RWPE1 (cell line): ENCODE measurements at regions not wholly inside any gene's neighbourhood (a gene's known extent, or its start where the extent isn't known, plus 50 kb on each side); places are given as distances from the start of the nearest gene placed in this dataset.

ENCODE experiments used
- CTCF ChIA-PET: fragments of 350-600 bp; sonication (Branson Sonifier 250); formaldehyde crosslinking; extraction: SDS; loops from one replicate; lab custom pipeline; 2021; lab: Yijun Ruan, JAX
- POLR2A ChIA-PET: fragments of 400-600 bp; formaldehyde crosslinking; extraction: SDS; loops from one replicate; lab custom pipeline; 2020; ENCODE audit warnings: antibody characterized with exemption; ENCODE audit not compliant: low non-redundant PET; lab: Yijun Ruan, JAX
- DNase-seq: peaks from one replicate; pipeline ENCODE4 v3.0.0; 2012; ENCODE audit warnings: low spot score
- H3K27ac ChIP-seq: fragments of 450-650 bp; 2 replicates; pipeline ENCODE4 v1.5.1; 2017
- TF ChIP-seq, protein P1 (sequence below): fragments of 450-650 bp; conservative IDR thresholded peaks from 2 replicates; pipeline ENCODE4 v1.5.1; 2017; ENCODE audit warnings: low read depth, mild to moderate bottlenecking

DNA sequence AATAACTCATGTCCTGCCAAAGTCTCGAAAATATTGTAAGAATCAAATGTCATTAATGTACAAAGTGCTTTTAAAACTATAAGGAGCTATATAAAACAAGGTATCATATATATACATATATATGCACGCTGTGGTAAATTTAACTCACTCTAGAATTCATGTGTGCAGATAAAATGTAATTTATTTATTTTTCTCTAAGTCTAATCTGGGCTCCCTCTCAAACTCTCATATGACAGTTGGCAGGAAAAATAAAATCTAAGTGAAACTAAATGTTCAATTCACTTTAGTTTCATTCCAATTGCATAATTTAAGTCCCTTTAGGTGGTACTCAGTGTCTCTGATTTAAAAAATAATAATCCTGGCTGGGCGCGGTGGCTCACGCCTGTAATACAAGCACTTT, 372.0 kb upstream of the DAB1 start:
- TF ChIP-seq, protein P1, sequence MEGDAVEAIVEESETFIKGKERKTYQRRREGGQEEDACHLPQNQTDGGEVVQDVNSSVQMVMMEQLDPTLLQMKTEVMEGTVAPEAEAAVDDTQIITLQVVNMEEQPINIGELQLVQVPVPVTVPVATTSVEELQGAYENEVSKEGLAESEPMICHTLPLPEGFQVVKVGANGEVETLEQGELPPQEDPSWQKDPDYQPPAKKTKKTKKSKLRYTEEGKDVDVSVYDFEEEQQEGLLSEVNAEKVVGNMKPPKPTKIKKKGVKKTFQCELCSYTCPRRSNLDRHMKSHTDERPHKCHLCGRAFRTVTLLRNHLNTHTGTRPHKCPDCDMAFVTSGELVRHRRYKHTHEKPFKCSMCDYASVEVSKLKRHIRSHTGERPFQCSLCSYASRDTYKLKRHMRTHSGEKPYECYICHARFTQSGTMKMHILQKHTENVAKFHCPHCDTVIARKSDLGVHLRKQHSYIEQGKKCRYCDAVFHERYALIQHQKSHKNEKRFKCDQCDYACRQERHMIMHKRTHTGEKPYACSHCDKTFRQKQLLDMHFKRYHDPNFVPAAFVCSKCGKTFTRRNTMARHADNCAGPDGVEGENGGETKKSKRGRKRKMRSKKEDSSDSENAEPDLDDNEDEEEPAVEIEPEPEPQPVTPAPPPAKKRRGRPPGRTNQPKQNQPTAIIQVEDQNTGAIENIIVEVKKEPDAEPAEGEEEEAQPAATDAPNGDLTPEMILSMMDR = no peak
- no peak for DNase-seq
- POLR2A ChIA-PET = no interaction called here
- H3K27ac ChIP-seq = no peak overlapping the region
- CTCF ChIA-PET = no interaction called here

- ChIA-PET POLR2A (no interaction called here), CTCF (no interaction called here)
- H3K27ac ChIP-seq = no peak overlapping the region
- no peak for DNase-seq
- TF ChIP-seq, protein P1 = no peak
These were observed 370.2 kb upstream of the DAB1 start for GRCh38 chr1:57794078-57794477.

GRCh38 chr1:57791497-57791896, 367.6 kb upstream of the DAB1 start:
- no peak overlapping the region for H3K27ac ChIP-seq
- no peak for DNase-seq
- POLR2A ChIA-PET = no interaction called here
- TF ChIP-seq, protein P1 = no peak
- CTCF ChIA-PET = no interaction called here

DNA sequence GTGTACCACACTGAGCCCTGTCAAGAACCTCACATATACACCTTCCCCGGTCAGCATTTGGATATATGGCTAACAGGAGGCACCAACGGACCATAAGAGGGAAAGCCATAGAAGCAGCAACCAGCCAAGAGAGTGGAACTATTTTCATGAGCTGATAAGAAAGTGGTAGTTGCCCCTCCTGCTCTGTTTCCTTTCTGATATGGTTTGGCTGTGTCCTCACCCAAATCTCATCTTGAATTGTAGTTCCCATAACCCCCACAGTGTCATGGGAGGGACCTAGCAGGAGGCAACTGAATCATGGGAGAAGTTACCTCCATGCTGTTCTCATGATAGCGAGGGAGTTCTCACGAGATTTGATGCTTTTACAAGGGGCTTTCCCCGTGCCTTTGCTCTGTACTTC, 366.1 kb upstream of the DAB1 start:
- POLR2A ChIA-PET = no interaction called here
- TF ChIP-seq, protein P1 = no peak
- no peak for DNase-seq
- no peak overlapping the region for H3K27ac ChIP-seq
- CTCF ChIA-PET = no interaction called here

- CTCF ChIA-PET = no interaction called here
- H3K27ac ChIP-seq = no peak overlapping the region
- DNase-seq = no peak
- TF ChIP-seq, protein P1 = no peak
- POLR2A ChIA-PET = no interaction called here
These were observed 364.5 kb upstream of the DAB1 start for GRCh38 chr1:57788313-57788712.

GRCh38 chr1:57784356-57784755, 360.5 kb upstream of the DAB1 start:
- POLR2A ChIA-PET = no interaction called here
- no peak overlapping the region for H3K27ac ChIP-seq
- CTCF ChIA-PET = no interaction called here
- TF ChIP-seq, protein P1 = no peak
- no peak for DNase-seq

DNA sequence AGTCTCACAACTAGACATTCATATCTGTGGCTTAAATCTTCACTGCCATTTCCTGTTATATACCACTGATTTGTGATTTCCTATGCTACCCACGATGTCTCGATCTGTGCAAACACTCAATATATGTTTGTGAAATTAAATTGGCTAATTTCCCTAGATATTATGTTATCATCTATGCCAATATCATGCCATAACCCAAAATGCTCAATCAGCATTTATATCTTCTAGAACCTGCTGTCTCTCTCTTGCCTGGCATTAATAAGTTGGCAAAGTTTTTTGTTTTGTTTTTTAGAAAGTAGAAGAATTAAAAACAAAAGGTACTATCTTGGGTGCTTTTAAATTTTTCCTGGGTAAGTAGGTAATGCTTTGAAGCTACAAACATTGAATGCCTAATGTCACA, 358.5 kb upstream of the DAB1 start:
- no peak overlapping the region for H3K27ac ChIP-seq
- ChIA-PET CTCF (no interaction called here), POLR2A (no interaction called here)
- DNase-seq = no peak
- TF ChIP-seq, protein P1 = no peak
